Neural progenitor cell (in vitro differentiated cells): ENCODE measurements at regions not wholly inside any gene's neighbourhood (a gene's known extent, or its start where the extent isn't known, plus 50 kb on each side); places are given as distances from the start of the nearest gene placed in this dataset.

ENCODE experiments used
- CTCF ChIP-seq: fragments of 200-600 bp; sonication (generic); IDR thresholded peaks from 2 replicates; pipeline ENCODE4 v1.5.1; 2017; ENCODE audit warnings: antibody characterized with exemption, mild to moderate bottlenecking
- EZH2phosphoT487 ChIP-seq: fragments of 200-600 bp; sonication (generic); IDR thresholded peaks from 2 replicates; pipeline ENCODE4 v1.6.1; 2017; ENCODE audit warnings: antibody characterized with exemption

- TF ChIP-seq CTCF (no peak), EZH2phosphoT487 (no peak)
These were observed 487.1 kb upstream of the ANO3 start for GRCh38 chr11:25844811-25845210.
